H1 (cell line): ENCODE measurements at regions not wholly inside any gene's neighbourhood (a gene's known extent, or its start where the extent isn't known, plus 50 kb on each side); places are given as distances from the start of the nearest gene placed in this dataset.

Experiments used
- CTCF ChIA-PET: fragments of 300-600 bp; sonication (Branson Sonifier 250); formaldehyde crosslinking; loops from one replicate; lab custom pipeline; 2021; ENCODE audit not compliant: partially characterized antibody; lab: Charles Lee
- POLR2A ChIA-PET: fragments of 300-600 bp; sonication (Branson Sonifier 250); formaldehyde crosslinking; loops from one replicate; lab custom pipeline; 2021; ENCODE audit warnings: inconsistent platforms; ENCODE audit not compliant: partially characterized antibody; lab: Charles Lee
- DNase-seq, 2 experiments: peaks; one replicate each; pipeline versions ENCODE4 v3.0.0 to v3.0.0-alpha.2; 2010 to 2022; ENCODE audit warnings: low spot score in 2 of 2, low read depth in 1 of 2, mixed read lengths in 1 of 2
- FAIRE-seq: peaks from 2 replicates; lab custom pipeline; 2011; peaks lifted over from hg19 to GRCh38; lab: Jason Lieb, UNC
- H2AFZ ChIP-seq: 2 replicates; pipeline ENCODE4 v1.8.1; 2012; ENCODE audit warnings: low read length, inconsistent platforms
- H2AK5ac ChIP-seq: 2 replicates; pipeline ENCODE4 v1.6.1; 2013; ENCODE audit warnings: low read depth, low read length
- H2BK120ac ChIP-seq: replicated peaks from 2 replicates; pipeline ENCODE3; 2013; ENCODE audit warnings: low read depth, low read length, inconsistent platforms
- H2BK12ac ChIP-seq: 2 replicates; pipeline ENCODE4 v1.6.1; 2013; ENCODE audit warnings: low read depth, low read length
- H2BK15ac ChIP-seq: 2 replicates; pipeline ENCODE4 v1.6.1; 2013; ENCODE audit warnings: low read length
- H2BK20ac ChIP-seq: 2 replicates; pipeline ENCODE4 v1.6.1; 2013; ENCODE audit warnings: low read length
- H2BK5ac ChIP-seq: 2 replicates; pipeline ENCODE4 v1.6.1; 2013; ENCODE audit warnings: low read depth, low read length
- H3K14ac ChIP-seq: 2 replicates; pipeline ENCODE4 v1.6.1; 2013; ENCODE audit warnings: inconsistent platforms; ENCODE audit not compliant: insufficient read length
- H3K18ac ChIP-seq: 2 replicates; pipeline ENCODE4 v1.6.1; 2013; ENCODE audit warnings: low read length; ENCODE audit errors: extremely low read depth
- H3K23ac ChIP-seq: 2 replicates; pipeline ENCODE4 v1.6.1; 2013; ENCODE audit warnings: inconsistent platforms; ENCODE audit not compliant: insufficient read length
- H3K23me2 ChIP-seq: 2 replicates; pipeline ENCODE4 v1.6.1; 2013; ENCODE audit warnings: low read depth, low read length
- H3K27ac ChIP-seq: 2 replicates; pipeline ENCODE4 v1.6.1; 2011; ENCODE audit warnings: low read depth, low read length, inconsistent platforms
- H3K27me3 ChIP-seq, 4 experiments: replicated peaks in 1 of 4; 1 replicate in 1 of 4; 2 replicates in 3 of 4; pipeline versions ENCODE4 v1.6.1 to v1.8.1; 2011 to 2013; ENCODE audit warnings: low read length in 3 of 4, mild to moderate bottlenecking in 3 of 4, inconsistent platforms in 2 of 4, mixed read lengths in 2 of 4, moderate library complexity in 1 of 4; ENCODE audit not compliant: control insufficient read depth in 3 of 4, insufficient read depth in 3 of 4; ENCODE audit errors: extremely low read depth in 1 of 4
- H3K36me3 ChIP-seq, 4 experiments: 2 replicates each; pipeline versions ENCODE4 v1.6.1 to v1.8.1; 2011 to 2013; ENCODE audit warnings: mild to moderate bottlenecking in 4 of 4, low read length in 3 of 4, moderate library complexity in 2 of 4, control low read depth in 1 of 4, inconsistent platforms in 1 of 4; ENCODE audit not compliant: insufficient read depth in 4 of 4, control insufficient read depth in 2 of 4
- H3K4ac ChIP-seq: replicated peaks from 2 replicates; pipeline ENCODE3; 2013; ENCODE audit warnings: low read length, low read depth, mixed read lengths, inconsistent platforms; ENCODE audit not compliant: insufficient read length
- H3K4me1 ChIP-seq, 4 experiments: replicated peaks in 1 of 4; 1 replicate in 1 of 4; 2 replicates in 3 of 4; pipeline versions ENCODE4 v1.6.1 to v1.8.1; 2011 to 2013; ENCODE audit warnings: low read length in 3 of 4, inconsistent platforms in 2 of 4, mixed read lengths in 1 of 4; ENCODE audit not compliant: insufficient read depth in 4 of 4, control insufficient read depth in 3 of 4
- H3K4me2 ChIP-seq, 2 experiments: 2 replicates each; pipeline versions ENCODE4 v1.6.1 to v1.8.1; 2011 to 2013; ENCODE audit warnings: low read depth in 2 of 2, low read length in 2 of 2, control low read depth in 1 of 2, inconsistent platforms in 1 of 2, mild to moderate bottlenecking in 1 of 2; ENCODE audit not compliant: insufficient read depth in 1 of 2
- H3K4me3 ChIP-seq, 4 experiments: fragments of 200-600, 300-600 bp in 1 of 4; sonication (generic), shearing (Covaris generic), sonication (Bioruptor Twin) in 1 of 4; 2 replicates each; pipeline versions ENCODE4 v1.5.1 to v1.8.1; 2011 to 2016; ENCODE audit warnings: low read length in 4 of 4, low read depth in 3 of 4, control low read depth in 2 of 4, inconsistent platforms in 2 of 4, mild to moderate bottlenecking in 2 of 4, mixed read lengths in 1 of 4, moderate library complexity in 1 of 4; ENCODE audit not compliant: insufficient read depth in 2 of 4; ENCODE audit errors: extremely low read depth in 1 of 4
- H3K56ac ChIP-seq: replicated peaks from 2 replicates; pipeline ENCODE3; 2013; ENCODE audit warnings: low read depth, mild to moderate bottlenecking, mixed read lengths, low read length, inconsistent platforms; ENCODE audit not compliant: insufficient read length
- H3K79me1 ChIP-seq: 2 replicates; pipeline ENCODE4 v1.6.1; 2013; ENCODE audit warnings: low read depth, low read length, control low read depth
- H3K79me2 ChIP-seq, 2 experiments: 2 replicates each; pipeline versions ENCODE4 v1.6.1 to v1.8.1; 2012 to 2013; ENCODE audit warnings: low read length in 2 of 2, mild to moderate bottlenecking in 2 of 2, inconsistent platforms in 1 of 2; ENCODE audit not compliant: insufficient read depth in 2 of 2, control insufficient read depth in 1 of 2
- H3K9ac ChIP-seq, 4 experiments: replicated peaks in 1 of 4; 1 replicate in 1 of 4; 2 replicates in 3 of 4; pipeline versions ENCODE4 v1.6.1 to v1.8.1; 2011 to 2013; ENCODE audit warnings: low read depth in 3 of 4, low read length in 3 of 4, control low read depth in 2 of 4, mild to moderate bottlenecking in 2 of 4, moderate library complexity in 2 of 4, inconsistent platforms in 1 of 4; ENCODE audit errors: extremely low read depth in 1 of 4
- H3K9me3 ChIP-seq, 2 experiments: 2 replicates each; pipeline versions ENCODE4 v1.6.1 to v1.8.1; 2012 to 2013; ENCODE audit warnings: mild to moderate bottlenecking in 2 of 2, moderate library complexity in 2 of 2, control low read depth in 1 of 2, inconsistent platforms in 1 of 2, low read depth in 1 of 2, low read length in 1 of 2, mixed read lengths in 1 of 2; ENCODE audit not compliant: insufficient read depth in 2 of 2
- H4K20me1 ChIP-seq, 2 experiments: replicated peaks in 1 of 2; 2 replicates each; pipeline versions ENCODE3 to v1.8.1; 2011 to 2013; ENCODE audit warnings: inconsistent platforms in 2 of 2, low read length in 2 of 2, mild to moderate bottlenecking in 1 of 2; ENCODE audit not compliant: insufficient read depth in 2 of 2, control insufficient read depth in 1 of 2
- H4K5ac ChIP-seq: 2 replicates; pipeline ENCODE4 v1.6.1; 2013; ENCODE audit warnings: low read length, low read depth, mixed read lengths, inconsistent platforms; ENCODE audit not compliant: insufficient read length
- H4K8ac ChIP-seq: 2 replicates; pipeline ENCODE4 v1.8.0; 2013; ENCODE audit warnings: mild to moderate bottlenecking, moderate library complexity, low read length, inconsistent platforms; ENCODE audit not compliant: insufficient read depth; ENCODE audit errors: extremely low read depth
- H4K91ac ChIP-seq: replicated peaks from 2 replicates; pipeline ENCODE3; 2013; ENCODE audit warnings: low read length, mixed read lengths, inconsistent platforms; ENCODE audit not compliant: insufficient read length
- GABPA ChIP-seq: IDR thresholded peaks from 2 replicates; pipeline ENCODE4 v1.6.1; 2011; ENCODE audit warnings: mild to moderate bottlenecking, low read length, moderate library complexity, borderline replicate concordance; ENCODE audit not compliant: insufficient read depth
- KDM5A ChIP-seq: fragments of 200-600 bp; IDR thresholded peaks from 2 replicates; pipeline ENCODE4 v1.7.1; 2012; ENCODE audit warnings: mild to moderate bottlenecking, low read length, inconsistent platforms, mixed read lengths
- MAFK ChIP-seq: IDR thresholded peaks from 2 replicates; pipeline ENCODE4 v1.6.1; 2012; ENCODE audit warnings: low read depth, mild to moderate bottlenecking, improper control_type of control experiment, low read length
- NRF1 ChIP-seq: IDR thresholded peaks from 2 replicates; pipeline ENCODE4 v1.6.1; 2011; ENCODE audit warnings: mild to moderate bottlenecking, low read depth, low read length, improper control_type of control experiment
- RAD21 ChIP-seq, 2 experiments: IDR thresholded peaks in 1 of 2; conservative IDR thresholded peaks in 1 of 2; 2 replicates each; pipeline ENCODE4 v1.6.1; 2011; ENCODE audit warnings: low read depth in 2 of 2, low read length in 2 of 2, improper control_type of control experiment in 1 of 2, inconsistent platforms in 1 of 2, mild to moderate bottlenecking in 1 of 2, moderate library complexity in 1 of 2
- RBBP5 ChIP-seq: IDR thresholded peaks from 2 replicates; pipeline ENCODE4 v1.7.1; 2012; ENCODE audit warnings: low read depth, mild to moderate bottlenecking, inconsistent platforms, low read length, moderate library complexity, borderline replicate concordance
- SIRT6 ChIP-seq: IDR thresholded peaks from one replicate; pipeline ENCODE4 v1.7.1; 2012; ENCODE audit warnings: low read length, inconsistent platforms
- SRF ChIP-seq: IDR thresholded peaks from 2 replicates; pipeline ENCODE4 v1.6.1; 2011; ENCODE audit warnings: mild to moderate bottlenecking, low read depth, low read length, moderate library complexity
- TEAD4 ChIP-seq: IDR thresholded peaks from 2 replicates; pipeline ENCODE4 v1.6.1; 2012; ENCODE audit warnings: low read depth, low read length, inconsistent platforms, mixed read lengths
- YY1 ChIP-seq: IDR thresholded peaks from 2 replicates; pipeline ENCODE4 v1.6.1; 2011; ENCODE audit warnings: low read depth, mild to moderate bottlenecking, low read length
- ZNF274 ChIP-seq: IDR thresholded peaks from 2 replicates; pipeline ENCODE4 v1.7.0; 2012; ENCODE audit warnings: low read length, borderline replicate concordance; ENCODE audit errors: extremely low read depth
- WGBS, 2 experiments: shearing (Covaris generic) in 1 of 2; methylation state at CpG; one replicate each; pipeline versions ENCODE4 v1.1.6 to v1.1.7; 2013 to 2015; ENCODE audit warnings: low lambda C conversion rate in 2 of 2, mixed read lengths in 2 of 2, inconsistent platforms in 1 of 2, low coverage in 1 of 2, missing lambda C conversion rate in 1 of 2; ENCODE audit not compliant: insufficient replicate concordance in 2 of 2, insufficient coverage in 1 of 2, insufficient read length in 1 of 2; ENCODE audit errors: extremely low coverage in 1 of 2, missing lambda C conversion rate in 1 of 2; 5-methylcytosine and 5-hydroxymethylcytosine counted together

DNA sequence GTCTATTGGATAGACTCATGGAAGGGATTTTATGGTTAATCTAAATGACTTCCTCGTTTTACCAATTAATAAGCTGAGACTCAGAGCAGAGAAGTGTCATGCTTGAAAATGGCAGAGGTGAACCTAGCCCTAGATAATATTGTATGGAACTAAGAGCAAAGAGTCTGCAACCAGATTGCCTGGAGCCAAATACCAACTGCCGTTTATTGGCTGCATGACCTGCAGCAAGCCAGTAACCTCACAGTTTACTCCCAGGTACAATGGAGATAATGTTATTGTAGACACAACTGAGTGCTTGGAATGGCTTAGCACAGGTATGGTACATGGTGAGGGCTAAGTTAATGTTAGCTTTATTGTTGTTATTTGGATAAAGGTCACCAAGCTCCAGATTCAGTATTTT lies 84.6 kb upstream of the FAT3 start:
- FAIRE-seq = no peak
- no peak overlapping the region for H3K27ac ChIP-seq
- H2BK5ac ChIP-seq = no peak overlapping the region
- TF ChIP-seq ZNF274 (no peak), RBBP5 (no peak), TEAD4 (no peak), YY1 (no peak), GABPA (no peak), RAD21 (IDR thresholded peaks at IDR 0.05 in 1 of 2, conservative IDR thresholded peaks at IDR 0.05 in 1 of 2; ENCODE audit: low read depth in 2 of 2, low read length in 2 of 2) (no peak), SRF (no peak), KDM5A (no peak), NRF1 (no peak), MAFK (no peak), SIRT6 (no peak)
- no peak overlapping the region for H3K4me3 ChIP-seq
- no peaks in the 10 kb centered on the region for H3K36me3 ChIP-seq
- H4K8ac ChIP-seq = no peak overlapping the region
- H3K56ac ChIP-seq = no peak overlapping the region
- no peak overlapping the region for H3K23ac ChIP-seq
- no peak overlapping the region for H3K4me2 ChIP-seq
- no peak overlapping the region for H2BK120ac ChIP-seq
- H2BK12ac ChIP-seq = no peak overlapping the region
- no peak overlapping the region for H3K18ac ChIP-seq
- H3K4me1 ChIP-seq = no peaks in the 10 kb centered on the region
- no peaks in the 10 kb centered on the region for H4K20me1 ChIP-seq
- H2AK5ac ChIP-seq = no peak overlapping the region
- H3K79me1 ChIP-seq = no peaks in the 10 kb centered on the region
- H3K23me2 ChIP-seq = no peaks in the 10 kb centered on the region
- no peak overlapping the region for H2AFZ ChIP-seq
- no peak overlapping the region for H4K5ac ChIP-seq
- CTCF ChIA-PET = interaction anchor here (0.7 to 2.6 kb wide), 6 partner anchors 9 to 70 kb away, joined by 3 to 12 read pairs (median 3); no protein-coding TSS in a partner anchor
- POLR2A ChIA-PET = no interaction called here
- H4K91ac ChIP-seq = no peak overlapping the region
- no peak overlapping the region for H3K9ac ChIP-seq
- H3K27me3 ChIP-seq = peaks cover 0 to 1% (median 0%) of the 10 kb centered on the region in 4 experiments; a peak in 2 of 7 replicates
- 72% methylated on average over 2 of the region's 2 CpGs; no CpG with 5 or more reads in 1 of the 2 experiments for WGBS, 2 experiments
- no peaks in the 10 kb centered on the region for H3K9me3 ChIP-seq
- H3K4ac ChIP-seq = no peak overlapping the region
- DNase-seq = no peak
- no peaks in the 10 kb centered on the region for H3K79me2 ChIP-seq
- H3K14ac ChIP-seq = no peak overlapping the region
- no peak overlapping the region for H2BK15ac ChIP-seq
- H2BK20ac ChIP-seq = no peak overlapping the region
